CD4-positive, alpha-beta T cell treated with Interleukin-6 for 4 hours (primary cell): ENCODE measurements at regions not wholly inside any gene's neighbourhood (a gene's known extent, or its start where the extent isn't known, plus 50 kb on each side); places are given as distances from the start of the nearest gene placed in this dataset.

Experiments
- DNase-seq: peaks from one replicate; pipeline ENCODE4 v3.0.0-alpha.2; 2020; ENCODE audit warnings: mixed read lengths

- no peak for DNase-seq
Measured at GRCh38 chr3:111480091-111480490, 61.9 kb upstream of the CD96 start.

GRCh38 chr3:111481551-111481950 lies 60.4 kb upstream of the CD96 start:
- no peak for DNase-seq

- DNase-seq: no peak
Measured at GRCh38 chr3:111482574-111482973, 59.4 kb upstream of the CD96 start.

- no peak for DNase-seq
Measured at GRCh38 chr3:111485086-111485485, 56.9 kb upstream of the CD96 start.
